ENCODE measurements at regions not wholly inside any gene's neighbourhood (a gene's known extent, or its start where the extent isn't known, plus 50 kb on each side); places are given as distances from the start of the nearest gene placed in this dataset.
A peak's percentile ranks its signal among the peaks of the same experiment; 100 is the strongest.

DNA sequence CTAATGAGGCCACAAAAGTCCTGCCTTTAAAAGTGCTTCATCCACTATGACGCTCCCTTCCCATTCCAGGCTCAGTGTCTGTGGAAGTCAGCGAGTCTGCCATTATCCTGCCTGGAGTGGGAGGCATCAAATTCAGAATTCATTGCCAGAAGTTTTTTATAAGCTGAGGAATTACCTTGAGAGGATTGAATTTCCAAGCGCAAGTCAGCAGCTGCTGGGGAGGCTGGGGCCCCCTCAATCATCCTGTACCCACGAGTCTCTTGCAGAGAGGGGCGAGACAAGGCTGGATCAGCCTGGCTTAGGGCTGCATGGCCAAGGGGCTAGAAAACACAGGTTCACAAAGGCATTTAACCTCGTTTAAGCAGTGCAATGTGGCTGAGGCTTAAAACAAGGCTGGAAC is 170.5 kb upstream of the NOCT start:
- no peaks in the 10 kb centered on the region for H3K79me2 ChIP-seq
- TF ChIP-seq, protein P1, sequence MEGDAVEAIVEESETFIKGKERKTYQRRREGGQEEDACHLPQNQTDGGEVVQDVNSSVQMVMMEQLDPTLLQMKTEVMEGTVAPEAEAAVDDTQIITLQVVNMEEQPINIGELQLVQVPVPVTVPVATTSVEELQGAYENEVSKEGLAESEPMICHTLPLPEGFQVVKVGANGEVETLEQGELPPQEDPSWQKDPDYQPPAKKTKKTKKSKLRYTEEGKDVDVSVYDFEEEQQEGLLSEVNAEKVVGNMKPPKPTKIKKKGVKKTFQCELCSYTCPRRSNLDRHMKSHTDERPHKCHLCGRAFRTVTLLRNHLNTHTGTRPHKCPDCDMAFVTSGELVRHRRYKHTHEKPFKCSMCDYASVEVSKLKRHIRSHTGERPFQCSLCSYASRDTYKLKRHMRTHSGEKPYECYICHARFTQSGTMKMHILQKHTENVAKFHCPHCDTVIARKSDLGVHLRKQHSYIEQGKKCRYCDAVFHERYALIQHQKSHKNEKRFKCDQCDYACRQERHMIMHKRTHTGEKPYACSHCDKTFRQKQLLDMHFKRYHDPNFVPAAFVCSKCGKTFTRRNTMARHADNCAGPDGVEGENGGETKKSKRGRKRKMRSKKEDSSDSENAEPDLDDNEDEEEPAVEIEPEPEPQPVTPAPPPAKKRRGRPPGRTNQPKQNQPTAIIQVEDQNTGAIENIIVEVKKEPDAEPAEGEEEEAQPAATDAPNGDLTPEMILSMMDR (IDR thresholded peaks at IDR 0.05) = no peak
- H3K27ac ChIP-seq = no peak overlapping the region
- no peaks in the 10 kb centered on the region for H3K4me1 ChIP-seq
- no peak overlapping the region for H3K9ac ChIP-seq
- no peaks in the 10 kb centered on the region for H3K27me3 ChIP-seq (ENCODE audit: control insufficient read depth, insufficient read depth, low read length)
- H3K9me3 ChIP-seq (ENCODE audit: control insufficient read depth, low read length) = no peaks in the 10 kb centered on the region
- H3K4me3 ChIP-seq (ENCODE audit: low read depth, low read length) = no peak overlapping the region
- no peak overlapping the region for H3K4me2 ChIP-seq (ENCODE audit: low read length)
- H3K36me3 ChIP-seq (ENCODE audit: control insufficient read depth, insufficient read depth, low read length) = no peaks in the 10 kb centered on the region
- H2AFZ ChIP-seq = peak overlapping the region; percentile 48

DNA sequence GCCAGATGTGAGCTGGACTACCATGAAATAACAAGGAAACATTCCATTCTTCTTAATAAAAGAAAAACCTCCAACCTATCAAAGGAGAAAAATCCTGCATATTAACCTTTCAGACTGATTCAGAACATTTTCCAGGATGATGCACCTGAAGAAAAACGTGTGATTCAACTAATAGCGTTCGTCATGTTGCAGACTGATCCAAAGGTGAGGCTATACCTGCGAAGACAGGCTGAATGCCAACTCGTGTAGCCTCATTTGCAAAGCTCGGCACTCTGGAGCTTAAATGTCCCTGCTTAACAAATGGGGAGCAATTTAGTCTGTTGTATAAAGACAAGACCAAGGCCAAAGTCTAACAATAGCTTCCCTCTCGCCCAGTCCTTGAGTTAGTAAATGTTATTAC is 172.0 kb upstream of the NOCT start:
- Histone ChIP-seq H2AFZ (no peak overlapping the region), H3K9me3 (ENCODE audit: control insufficient read depth, low read length) (no peaks in the 10 kb centered on the region), H3K27me3 (ENCODE audit: control insufficient read depth, insufficient read depth, low read length) (no peaks in the 10 kb centered on the region), H3K79me2 (no peaks in the 10 kb centered on the region), H3K4me2 (ENCODE audit: low read length) (no peak overlapping the region), H3K4me3 (ENCODE audit: low read depth, low read length) (no peak overlapping the region), H3K4me1 (no peaks in the 10 kb centered on the region), H3K36me3 (ENCODE audit: control insufficient read depth, insufficient read depth, low read length) (no peaks in the 10 kb centered on the region), H3K9ac (no peak overlapping the region), H3K27ac (no peak overlapping the region)
- TF ChIP-seq, protein P1 (IDR thresholded peaks at IDR 0.05) = no peak

DNA sequence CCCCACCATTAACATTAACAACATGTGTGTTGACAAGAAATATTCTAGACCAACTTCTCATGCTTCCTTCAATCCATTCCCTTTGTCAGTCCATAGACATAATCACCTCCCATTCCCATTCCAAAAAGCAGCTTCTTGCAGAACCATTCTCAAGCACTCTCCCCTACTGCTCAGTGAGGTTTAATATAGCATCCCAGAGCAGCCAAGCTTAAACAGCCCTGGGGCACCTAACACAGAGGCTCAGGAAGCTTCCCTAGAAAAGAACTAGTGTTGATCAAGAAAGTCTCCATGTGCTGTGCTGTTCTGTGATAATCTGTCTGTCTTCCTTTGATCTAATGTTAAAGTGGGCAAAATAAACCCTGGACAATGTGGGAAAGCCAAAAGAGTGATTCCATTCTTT is 174.2 kb upstream of the NOCT start:
- H3K9me3 ChIP-seq (ENCODE audit: control insufficient read depth, low read length) = no peaks in the 10 kb centered on the region
- H3K4me2 ChIP-seq (ENCODE audit: low read length) = no peak overlapping the region
- no peak overlapping the region for H3K9ac ChIP-seq
- H3K27me3 ChIP-seq (ENCODE audit: control insufficient read depth, insufficient read depth, low read length) = no peaks in the 10 kb centered on the region
- no peaks in the 10 kb centered on the region for H3K79me2 ChIP-seq
- no peaks in the 10 kb centered on the region for H3K36me3 ChIP-seq (ENCODE audit: control insufficient read depth, insufficient read depth, low read length)
- no peaks in the 10 kb centered on the region for H3K4me1 ChIP-seq
- H3K4me3 ChIP-seq (ENCODE audit: low read depth, low read length) = no peak overlapping the region
- H2AFZ ChIP-seq = no peak overlapping the region
- TF ChIP-seq, protein P1 (IDR thresholded peaks at IDR 0.05) = no peak
- no peak overlapping the region for H3K27ac ChIP-seq

DNA sequence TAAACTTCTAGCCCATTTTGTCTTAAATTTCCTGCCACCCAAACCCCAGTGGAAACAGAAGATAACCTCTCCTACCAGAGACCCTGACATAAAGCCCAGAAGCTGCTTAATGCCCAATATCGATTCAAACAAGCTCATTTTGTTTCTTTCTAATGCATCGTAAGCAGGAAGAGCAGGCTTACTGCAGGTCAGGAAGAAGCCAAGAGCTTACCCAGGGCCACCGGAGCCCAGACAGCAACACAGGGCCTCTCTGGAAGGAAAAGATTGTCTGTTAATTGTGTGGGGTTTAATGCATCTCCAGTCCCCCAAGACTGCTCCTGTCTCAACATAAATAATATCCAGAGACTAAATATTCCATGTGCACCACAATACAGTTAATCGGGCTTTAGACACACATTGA is 177.3 kb upstream of the NOCT start:
- Histone ChIP-seq H3K27me3 (ENCODE audit: control insufficient read depth, insufficient read depth, low read length) (no peaks in the 10 kb centered on the region), H3K4me2 (ENCODE audit: low read length) (no peak overlapping the region), H3K4me1 (no peaks in the 10 kb centered on the region), H3K9me3 (ENCODE audit: control insufficient read depth, low read length) (no peaks in the 10 kb centered on the region), H3K27ac (no peak overlapping the region), H3K36me3 (ENCODE audit: control insufficient read depth, insufficient read depth, low read length) (no peaks in the 10 kb centered on the region), H3K9ac (no peak overlapping the region), H3K79me2 (no peaks in the 10 kb centered on the region), H2AFZ (no peak overlapping the region), H3K4me3 (ENCODE audit: low read depth, low read length) (no peak overlapping the region)
- TF ChIP-seq, protein P1 (IDR thresholded peaks at IDR 0.05) = no peak

GRCh38 chr4:138835832-138836533 is 179.6 kb upstream of the NOCT start:
- Histone ChIP-seq H3K9ac (no peak overlapping the region), H2AFZ (no peak overlapping the region), H3K79me2 (no peaks in the 10 kb centered on the region), H3K4me1 (no peaks in the 10 kb centered on the region), H3K27ac (no peak overlapping the region), H3K9me3 (ENCODE audit: control insufficient read depth, low read length) (no peaks in the 10 kb centered on the region), H3K4me3 (ENCODE audit: low read depth, low read length) (no peak overlapping the region), H3K36me3 (ENCODE audit: control insufficient read depth, insufficient read depth, low read length) (no peaks in the 10 kb centered on the region), H3K4me2 (ENCODE audit: low read length) (no peak overlapping the region), H3K27me3 (ENCODE audit: control insufficient read depth, insufficient read depth, low read length) (no peaks in the 10 kb centered on the region)
- TF ChIP-seq, protein P1 (IDR thresholded peaks at IDR 0.05) = peak; percentile 11

All from parathyroid adenoma (tissue), 2 donors.